ENCODE measurements at regions not wholly inside any gene's neighbourhood (a gene's known extent, or its start where the extent isn't known, plus 50 kb on each side); places are given as distances from the start of the nearest gene placed in this dataset.

GRCh38 chr15:70449311-70450141 lies 313.8 kb downstream of the UACA start:
- no peak for DNase-seq (ENCODE audit: low read depth in 2 of 2, low spot score in 1 of 2)

GRCh38 chr15:70447928-70448698 lies 315.2 kb downstream of the UACA start:
- peak in 1 of 2 donors; percentile 25 for DNase-seq (ENCODE audit: low read depth in 2 of 2, low spot score in 1 of 2)

GRCh38 chr15:70447521-70447920 lies 315.8 kb downstream of the UACA start:
- no peak for DNase-seq (ENCODE audit: low read depth in 2 of 2, low spot score in 1 of 2)

GRCh38 chr15:70447081-70447480 lies 316.3 kb downstream of the UACA start:
- DNase-seq (ENCODE audit: low read depth in 2 of 2, low spot score in 1 of 2): no peak

GRCh38 chr15:70443486-70444273 lies 319.7 kb downstream of the UACA start:
- no peak for DNase-seq (ENCODE audit: low read depth in 2 of 2, low spot score in 1 of 2)

GRCh38 chr15:70442616-70443321 lies 320.6 kb downstream of the UACA start:
- no peak for DNase-seq (ENCODE audit: low read depth in 2 of 2, low spot score in 1 of 2)

- no peak for DNase-seq (ENCODE audit: low read depth in 2 of 2, low spot score in 1 of 2)
Measured at GRCh38 chr15:70442211-70442610, 321.1 kb downstream of the UACA start.

- no peak for DNase-seq (ENCODE audit: low read depth in 2 of 2, low spot score in 1 of 2)
Measured at GRCh38 chr15:70440416-70441138, 322.8 kb downstream of the UACA start.

- no peak for DNase-seq (ENCODE audit: low read depth in 2 of 2, low spot score in 1 of 2)
Measured at GRCh38 chr15:70439880-70440279, 323.5 kb downstream of the UACA start.

- DNase-seq (ENCODE audit: low read depth in 2 of 2, low spot score in 1 of 2): no peak
Measured at GRCh38 chr15:70439304-70439877, 324.0 kb downstream of the UACA start.

GRCh38 chr15:70438776-70439175 lies 324.6 kb downstream of the UACA start:
- no peak for DNase-seq (ENCODE audit: low read depth in 2 of 2, low spot score in 1 of 2)

GRCh38 chr15:70437882-70438451 lies 325.4 kb downstream of the UACA start:
- DNase-seq (ENCODE audit: low read depth in 2 of 2, low spot score in 1 of 2): no peak

- no peak for DNase-seq (ENCODE audit: low read depth in 2 of 2, low spot score in 1 of 2)
Measured at GRCh38 chr15:70437089-70437488, 326.3 kb downstream of the UACA start.

GRCh38 chr15:70436428-70436827 lies 326.9 kb downstream of the UACA start:
- no peak for DNase-seq (ENCODE audit: low read depth in 2 of 2, low spot score in 1 of 2)

- no peak for DNase-seq (ENCODE audit: low read depth in 2 of 2, low spot score in 1 of 2)
Measured at GRCh38 chr15:70435872-70436271, 327.5 kb downstream of the UACA start.

- no peak for DNase-seq (ENCODE audit: low read depth in 2 of 2, low spot score in 1 of 2)
Measured at GRCh38 chr15:70435369-70435768, 328.0 kb downstream of the UACA start.

- DNase-seq (ENCODE audit: low read depth in 2 of 2, low spot score in 1 of 2): no peak
Measured at GRCh38 chr15:70433586-70434324, 329.6 kb downstream of the UACA start.

GRCh38 chr15:70432924-70433495 lies 330.3 kb downstream of the UACA start:
- DNase-seq (ENCODE audit: low read depth in 2 of 2, low spot score in 1 of 2): no peak

- DNase-seq (ENCODE audit: low read depth in 2 of 2, low spot score in 1 of 2): no peak
Measured at GRCh38 chr15:70431854-70432253, 331.5 kb downstream of the UACA start.

Data from stimulated activated CD8-positive, alpha-beta memory T cell treated with anti-CD3 and anti-CD28 coated beads, Interleukin-4, amount 100 ng/mL, for 1 hour (primary cell).